D341Med (cell line): ENCODE measurements at regions not wholly inside any gene's neighbourhood (a gene's known extent, or its start where the extent isn't known, plus 50 kb on each side); places are given as distances from the start of the nearest gene placed in this dataset.

Source experiments
- DNase-seq: peaks from one replicate; pipeline ENCODE4 v3.0.0; 2012; ENCODE audit warnings: low spot score

DNA sequence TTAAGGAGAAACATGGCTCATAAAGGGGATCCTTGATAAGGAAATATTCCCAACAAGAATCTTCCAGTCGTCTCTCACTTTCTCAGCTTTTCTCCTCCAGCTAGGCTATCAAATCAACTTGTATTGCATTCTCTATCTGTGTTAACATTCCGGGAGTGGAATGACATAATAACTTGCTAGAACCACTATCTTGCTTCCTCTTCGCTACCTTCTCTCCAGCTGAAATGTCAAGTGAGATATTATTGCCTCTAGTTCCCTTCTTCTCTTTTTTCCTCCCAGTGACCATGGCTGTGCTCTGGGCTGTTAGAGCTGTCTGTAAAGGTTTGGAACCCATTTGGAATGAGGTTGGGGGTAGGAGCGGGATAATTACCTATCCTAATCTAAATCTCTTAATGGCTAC lies 1329.5 kb upstream of the WWC1 start:
- no peak for DNase-seq

DNA sequence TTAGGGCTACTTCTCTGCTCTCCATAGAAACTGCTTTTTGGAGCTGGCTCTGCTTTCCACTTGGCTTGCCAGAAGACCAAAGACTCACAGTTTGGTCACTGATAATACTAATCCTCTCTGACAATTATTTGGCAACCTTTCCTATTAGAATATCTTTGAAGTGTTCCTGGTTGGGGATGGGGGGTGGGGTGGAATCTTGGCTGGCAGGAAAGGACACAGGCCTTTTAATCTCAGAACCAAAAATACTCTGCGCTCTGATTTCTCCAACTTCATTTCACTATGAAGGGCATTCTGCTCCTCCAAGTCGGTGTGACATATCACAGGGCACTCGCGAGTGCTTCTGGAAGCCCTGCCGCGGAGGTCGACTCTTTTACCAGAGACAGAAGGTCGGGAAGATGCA lies 1329.0 kb upstream of the WWC1 start:
- DNase-seq = no peak

- DNase-seq = no peak
Measured at GRCh38 chr5:166963596-166963995, 1327.8 kb upstream of the WWC1 start.

DNA sequence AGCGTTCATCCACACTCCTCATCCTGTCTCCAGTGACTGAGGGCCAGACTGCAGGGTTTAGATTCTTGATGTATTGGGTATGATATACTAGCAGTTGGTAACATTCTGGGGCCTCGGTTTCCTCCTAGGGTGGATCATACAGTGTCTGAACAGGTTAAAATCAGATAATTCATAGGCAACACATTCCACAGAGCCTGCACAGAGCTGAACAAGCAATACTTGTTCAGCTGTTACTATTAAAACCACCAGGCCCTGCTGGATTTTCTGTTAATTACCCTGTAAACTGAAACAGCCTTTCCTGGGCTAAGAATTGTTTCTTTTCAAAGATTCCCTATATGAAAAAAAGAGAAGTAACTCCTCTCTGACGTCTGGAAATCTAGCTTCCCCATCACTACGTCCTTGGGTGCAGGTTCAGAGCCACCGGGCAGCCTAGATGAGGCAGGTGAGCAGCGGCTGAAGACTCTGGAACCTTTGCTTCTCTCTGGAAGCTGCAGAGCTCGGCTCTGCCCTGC lies 1313.5 kb upstream of the WWC1 start:
- no peak for DNase-seq

GRCh38 chr5:166979307-166979895 lies 1312.0 kb upstream of the WWC1 start:
- DNase-seq = no peak

DNA sequence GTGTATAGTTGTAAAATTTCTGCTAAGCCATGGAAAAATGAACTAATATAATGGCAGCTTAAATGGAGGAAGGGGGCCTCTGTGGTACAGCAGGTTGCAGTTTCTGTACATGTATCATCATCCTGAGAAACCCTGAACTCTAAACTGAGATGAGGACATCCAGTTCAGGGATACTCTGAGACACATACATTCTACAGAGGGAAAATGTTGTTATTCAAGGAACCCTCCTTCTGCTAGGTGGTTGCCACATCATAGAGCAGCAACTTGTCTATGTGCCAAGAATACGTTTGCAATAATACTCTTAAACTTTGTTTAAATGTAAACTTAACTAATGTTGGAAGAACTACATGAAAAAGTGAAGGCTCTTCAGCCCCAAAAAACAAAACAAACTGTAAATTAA lies 1310.8 kb upstream of the WWC1 start:
- no peak for DNase-seq

- no peak for DNase-seq
Measured at GRCh38 chr5:166982226-166982625, 1309.2 kb upstream of the WWC1 start.

DNA sequence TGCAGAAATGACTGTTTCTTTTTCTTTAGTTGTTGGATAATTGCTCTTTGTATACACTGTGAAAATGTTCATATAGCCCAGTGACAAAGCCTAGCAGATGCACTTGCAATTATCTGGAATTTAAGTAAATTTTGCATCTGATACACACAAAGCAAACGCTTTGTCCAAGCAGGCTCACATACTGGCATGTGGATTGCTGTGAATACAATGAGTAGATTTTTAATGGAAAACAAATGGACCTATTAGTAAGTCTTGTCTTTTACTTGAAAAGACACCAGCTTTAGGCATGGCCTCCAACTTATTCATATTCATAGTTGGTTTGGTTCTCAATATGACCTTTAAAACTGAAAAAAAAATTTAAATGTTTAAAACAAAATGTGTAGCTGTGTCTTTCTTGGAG lies 1299.8 kb upstream of the WWC1 start:
- no peak for DNase-seq

DNA sequence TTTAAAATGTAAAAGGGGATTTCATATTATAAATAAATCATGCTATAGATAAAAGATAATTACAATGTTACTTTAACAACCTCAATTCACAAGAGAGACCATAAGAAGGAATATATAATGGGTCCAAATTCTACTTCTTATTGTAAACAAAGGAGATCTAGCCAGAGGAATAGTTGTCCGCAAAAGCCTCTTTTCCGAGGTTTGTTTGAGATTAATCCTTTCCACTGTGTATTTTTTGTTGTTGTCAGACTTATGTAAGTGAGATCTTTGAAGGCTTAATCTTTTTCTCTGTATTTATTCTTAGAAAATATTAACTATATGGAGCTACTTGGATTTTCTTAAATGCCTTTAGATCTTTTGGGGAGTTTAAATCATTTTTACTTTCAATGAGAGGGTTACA lies 1299.3 kb upstream of the WWC1 start:
- DNase-seq = no peak

GRCh38 chr5:166992874-166993722 lies 1298.3 kb upstream of the WWC1 start:
- no peak for DNase-seq

DNA sequence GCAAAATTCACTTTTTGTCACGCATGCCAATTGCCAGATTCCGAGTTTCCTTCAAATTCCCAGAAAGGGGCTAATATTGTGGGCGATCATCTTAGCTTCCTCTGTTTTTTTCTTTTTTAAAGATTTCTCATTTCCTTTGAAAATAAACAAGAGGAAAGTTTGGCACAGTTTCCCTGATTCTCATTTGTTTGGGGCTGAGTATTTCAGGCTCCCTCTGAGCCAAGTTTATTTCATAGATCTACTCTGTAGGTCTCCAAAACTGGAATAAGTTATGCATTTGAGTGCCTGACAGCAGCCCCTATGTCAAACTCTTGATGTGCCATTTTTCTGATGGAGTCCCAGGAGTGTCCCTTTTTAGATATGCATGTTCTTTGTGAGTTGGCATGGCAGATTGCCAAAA lies 1297.2 kb upstream of the WWC1 start:
- DNase-seq = no peak

DNA sequence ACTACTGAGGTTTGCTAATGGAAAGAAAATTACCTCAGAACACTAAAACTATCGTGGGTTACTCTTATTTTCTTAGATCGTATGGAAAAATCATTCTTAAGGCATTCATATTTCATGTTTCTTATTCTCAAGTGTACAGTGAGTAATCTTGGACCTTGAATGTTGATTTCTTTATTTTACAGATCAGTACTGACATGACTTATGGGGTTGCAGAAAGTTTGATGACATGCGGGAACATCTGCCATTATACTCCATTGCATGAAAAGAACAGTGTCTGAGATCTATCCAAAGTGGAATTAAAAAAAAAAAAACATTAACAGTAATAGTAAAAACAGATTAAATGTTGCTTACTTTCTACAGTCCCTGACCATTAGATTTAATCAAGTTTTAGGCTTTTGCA lies 1290.2 kb upstream of the WWC1 start:
- DNase-seq = no peak

DNA sequence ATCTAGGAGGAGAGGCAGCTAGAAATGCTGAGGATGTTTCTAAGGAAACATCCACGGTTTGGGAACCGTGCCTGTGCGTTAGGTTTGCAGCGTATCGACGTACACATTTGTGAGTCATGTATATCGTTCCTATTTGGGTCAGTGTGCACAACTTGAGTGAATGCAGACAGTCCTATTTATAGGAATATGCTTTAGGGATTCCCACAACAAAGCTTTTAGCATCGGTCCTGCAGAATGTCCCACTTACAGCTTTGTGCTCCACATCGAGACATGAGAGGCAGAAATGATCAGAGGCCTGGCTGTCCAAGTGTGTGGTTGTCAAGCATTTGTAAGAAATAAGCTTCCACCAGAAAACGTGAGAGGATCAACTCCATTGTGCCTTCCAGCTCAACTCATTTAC lies 1282.7 kb upstream of the WWC1 start:
- no peak for DNase-seq

GRCh38 chr5:167011196-167011595 lies 1280.2 kb upstream of the WWC1 start:
- DNase-seq = no peak

- DNase-seq = no peak
Measured at GRCh38 chr5:167012123-167013034, 1279.1 kb upstream of the WWC1 start.

DNA sequence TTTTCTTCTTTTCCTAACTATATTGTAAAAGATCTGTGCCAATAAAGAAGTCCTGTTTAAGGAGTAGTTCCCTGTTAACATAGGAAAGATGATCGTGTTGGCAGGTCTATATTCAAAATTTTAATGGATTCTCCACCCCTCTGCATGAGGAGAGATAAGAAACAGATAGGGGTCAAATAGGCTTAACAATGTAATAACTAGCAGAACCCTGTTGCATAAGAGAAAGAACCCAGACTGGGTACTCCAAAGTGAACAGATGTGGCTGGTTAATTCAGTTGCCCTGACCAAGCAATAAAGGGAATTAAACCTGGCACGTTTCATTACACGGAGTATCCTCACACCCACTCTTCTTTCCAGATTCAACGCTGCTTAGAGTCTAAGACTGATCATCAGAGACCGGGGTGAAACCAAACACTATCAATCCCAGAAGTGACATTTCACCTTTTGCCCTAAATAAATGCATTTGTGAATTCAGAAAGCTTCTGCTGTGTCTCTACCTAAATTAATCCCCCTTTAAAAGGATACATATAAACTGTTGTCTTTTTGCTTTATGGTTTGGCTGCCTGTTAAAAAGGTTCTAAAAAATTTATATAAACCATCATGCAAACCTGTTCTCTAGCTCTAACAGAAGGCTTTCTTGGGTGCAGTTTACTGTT lies 1276.9 kb upstream of the WWC1 start:
- no peak for DNase-seq

DNA sequence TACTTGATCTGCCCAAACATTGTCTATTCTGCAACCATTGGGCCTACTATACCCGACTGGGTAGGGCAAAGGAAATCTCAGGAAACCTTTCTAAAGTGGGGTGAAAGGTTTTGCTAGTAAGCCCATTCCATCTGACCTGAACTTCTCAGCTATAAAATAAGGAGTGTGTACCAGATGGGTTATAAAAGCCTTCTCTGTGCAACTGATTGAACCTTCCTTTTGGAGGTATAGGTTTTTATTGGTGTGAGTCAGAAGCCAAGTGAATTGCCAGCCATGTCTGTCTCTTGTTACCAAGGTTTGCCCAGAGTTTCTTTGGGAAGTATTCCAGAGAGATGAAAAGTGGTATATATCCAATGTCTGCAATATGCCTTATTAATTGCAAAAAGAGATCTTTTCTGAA lies 1271.0 kb upstream of the WWC1 start:
- no peak for DNase-seq

- DNase-seq = no peak
Measured at GRCh38 chr5:167029488-167029887, 1262.0 kb upstream of the WWC1 start.

GRCh38 chr5:167030500-167031120 lies 1260.8 kb upstream of the WWC1 start:
- peak; percentile 38 for DNase-seq

DNA sequence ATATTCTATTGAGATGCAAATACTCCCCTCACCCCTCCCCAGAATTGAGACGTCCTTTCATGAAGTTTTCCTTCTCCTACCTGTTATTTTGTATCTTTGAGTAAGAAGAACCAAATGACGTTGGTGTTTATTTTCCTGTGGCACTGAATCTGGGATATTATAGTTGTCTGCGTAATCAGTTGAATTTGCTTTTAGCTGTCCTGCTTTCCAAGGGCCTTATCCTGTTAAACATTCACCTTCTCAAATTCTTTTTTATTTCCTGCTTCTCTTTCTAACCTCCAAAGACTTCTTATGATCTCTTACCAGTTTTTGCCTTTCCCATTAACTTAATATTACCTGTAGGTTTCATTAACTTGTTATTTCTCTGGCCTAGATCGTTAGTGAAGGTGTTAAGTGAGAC lies 1254.9 kb upstream of the WWC1 start:
- no peak for DNase-seq

GRCh38 chr5:167049043-167049663 lies 1242.3 kb upstream of the WWC1 start:
- DNase-seq = peak; percentile 40
